ENCODE measurements at regions not wholly inside any gene's neighbourhood (a gene's known extent, or its start where the extent isn't known, plus 50 kb on each side); places are given as distances from the start of the nearest gene placed in this dataset.

DNA sequence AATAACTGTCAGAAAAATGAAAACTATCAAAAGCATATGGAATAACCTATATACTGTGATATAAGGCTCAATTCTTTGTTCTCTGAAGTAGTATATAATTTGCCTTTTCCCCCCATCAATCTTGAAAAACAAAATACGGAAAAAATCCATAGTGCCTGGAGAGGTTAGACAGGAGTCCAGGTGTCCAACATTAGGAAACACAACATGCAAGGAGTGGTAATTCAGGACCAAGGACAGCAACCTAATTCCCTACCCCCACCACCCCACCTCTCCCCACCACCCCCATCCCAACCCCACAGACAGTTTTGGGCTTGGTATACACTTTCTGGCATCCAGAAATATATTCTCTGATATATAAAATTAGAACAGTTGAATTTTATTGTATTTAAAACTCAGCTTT, 55.1 kb upstream of the SLC25A26 start:
- no peak for DNase-seq (ENCODE audit: low spot score)

DNA sequence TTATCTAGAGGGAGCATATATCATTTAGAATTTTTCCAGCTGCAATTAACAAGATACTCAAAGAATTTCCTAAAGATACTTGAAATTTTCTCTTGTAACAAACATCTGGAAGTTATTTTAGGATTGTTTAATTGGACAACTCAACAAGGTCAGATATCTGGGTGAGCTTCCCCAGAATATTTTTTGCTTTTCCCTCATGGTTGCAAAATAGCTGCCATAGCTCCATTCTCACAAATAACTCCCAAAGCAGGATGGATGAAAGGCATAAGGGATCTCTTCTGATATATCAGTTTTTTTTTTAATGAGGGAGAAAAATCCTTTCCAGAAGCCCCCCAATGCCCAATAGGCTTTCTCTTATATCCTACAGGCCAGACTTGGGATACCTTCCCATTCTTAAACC, 56.6 kb upstream of the SLC25A26 start:
- no peak for DNase-seq (ENCODE audit: low spot score)

DNA sequence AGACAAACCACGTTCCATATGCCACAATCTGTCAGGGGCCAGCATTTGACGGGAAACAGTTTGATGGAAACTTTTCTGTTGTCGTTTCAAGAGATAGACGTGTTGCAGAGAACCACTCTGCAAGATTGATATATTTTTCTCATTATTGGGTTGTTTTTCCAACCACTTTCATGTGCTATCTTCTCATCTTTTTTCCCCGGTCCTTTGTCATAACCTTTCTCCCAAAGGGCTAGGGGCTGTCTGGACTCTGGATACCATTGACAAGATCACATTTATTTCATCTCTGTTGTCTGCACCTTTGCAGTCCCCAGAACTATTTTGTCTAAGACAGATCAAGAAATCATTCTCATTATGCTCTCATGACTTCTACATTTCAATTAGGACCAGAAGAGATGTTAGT, 57.6 kb upstream of the SLC25A26 start:
- no peak for DNase-seq (ENCODE audit: low spot score)

DNA sequence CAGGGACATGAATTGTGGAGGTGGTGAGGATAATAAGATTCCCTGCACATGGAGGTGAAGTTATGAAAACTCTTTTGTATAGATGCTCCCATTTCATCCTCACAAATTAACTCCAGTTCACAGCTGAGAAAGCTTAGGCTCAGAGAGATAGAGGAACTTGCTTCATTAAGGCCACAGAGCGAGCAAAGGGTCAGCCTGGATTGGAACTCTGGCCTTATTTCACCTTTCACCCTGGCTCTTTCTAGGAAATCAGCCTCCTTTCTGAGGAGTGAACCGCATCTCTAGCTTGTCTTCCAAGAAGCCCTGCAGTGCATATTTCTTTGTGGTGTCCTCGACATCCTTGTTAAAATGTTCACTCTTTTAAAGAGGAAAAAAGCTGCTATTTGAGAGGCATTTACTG, 58.0 kb upstream of the SLC25A26 start:
- DNase-seq (ENCODE audit: low spot score) = no peak

DNA sequence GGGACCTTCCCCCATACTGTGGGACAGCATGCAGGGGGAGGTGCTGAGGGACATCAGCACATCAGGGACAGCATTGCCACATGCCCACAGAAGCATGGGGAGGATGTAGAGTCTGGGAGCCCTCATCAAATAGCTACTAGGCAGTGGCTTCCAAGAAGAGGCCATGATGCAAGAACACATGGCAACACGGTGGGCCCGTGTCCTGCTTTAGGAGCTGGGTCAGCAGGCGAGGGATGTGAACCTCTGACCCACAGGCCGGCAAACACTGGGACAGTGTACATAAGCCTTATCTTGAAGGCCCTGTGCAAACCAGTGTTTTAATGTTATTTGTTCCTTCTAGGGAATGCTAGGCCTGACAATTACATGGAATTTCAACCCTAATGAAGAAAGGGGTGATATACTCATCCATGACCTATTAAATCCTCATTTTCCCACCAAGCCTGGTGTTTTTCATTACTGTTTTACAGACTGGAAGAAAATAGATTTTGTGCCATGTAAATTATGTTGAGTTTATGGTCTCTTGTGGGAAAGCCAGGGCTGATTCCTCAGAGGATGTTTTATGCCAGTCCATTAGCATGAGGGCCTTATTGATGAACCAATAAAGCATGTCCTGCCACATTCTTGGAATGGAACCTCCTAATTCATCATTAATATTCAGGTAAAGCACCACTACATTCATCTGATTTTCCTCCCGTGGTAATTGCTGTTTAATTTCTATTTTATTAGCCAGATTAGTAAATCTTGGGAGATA, 61.7 kb upstream of the SLC25A26 start:
- DNase-seq (ENCODE audit: low spot score) = peak; percentile 28

DNA sequence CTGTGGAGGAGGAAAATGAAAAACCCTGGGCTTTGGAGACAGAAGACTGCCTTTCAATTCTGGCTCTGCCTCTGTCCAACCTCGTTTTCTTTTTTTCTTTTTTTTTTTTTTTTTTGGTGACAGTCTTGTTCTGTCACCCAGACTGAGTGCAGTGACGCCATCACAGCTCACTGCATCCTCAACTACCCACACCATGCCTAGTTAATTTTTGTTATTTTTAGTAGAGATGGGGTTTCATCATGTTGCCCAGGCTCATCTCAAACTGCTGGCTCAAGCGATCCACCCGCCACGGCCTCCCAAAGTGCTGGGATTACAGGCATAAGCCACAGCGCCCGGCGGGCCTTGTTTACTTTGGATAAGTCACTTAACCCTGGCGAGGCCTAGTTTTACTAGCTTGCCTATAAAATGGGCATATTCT, 66.3 kb upstream of the SLC25A26 start:
- DNase-seq (ENCODE audit: low spot score) = no peak

DNA sequence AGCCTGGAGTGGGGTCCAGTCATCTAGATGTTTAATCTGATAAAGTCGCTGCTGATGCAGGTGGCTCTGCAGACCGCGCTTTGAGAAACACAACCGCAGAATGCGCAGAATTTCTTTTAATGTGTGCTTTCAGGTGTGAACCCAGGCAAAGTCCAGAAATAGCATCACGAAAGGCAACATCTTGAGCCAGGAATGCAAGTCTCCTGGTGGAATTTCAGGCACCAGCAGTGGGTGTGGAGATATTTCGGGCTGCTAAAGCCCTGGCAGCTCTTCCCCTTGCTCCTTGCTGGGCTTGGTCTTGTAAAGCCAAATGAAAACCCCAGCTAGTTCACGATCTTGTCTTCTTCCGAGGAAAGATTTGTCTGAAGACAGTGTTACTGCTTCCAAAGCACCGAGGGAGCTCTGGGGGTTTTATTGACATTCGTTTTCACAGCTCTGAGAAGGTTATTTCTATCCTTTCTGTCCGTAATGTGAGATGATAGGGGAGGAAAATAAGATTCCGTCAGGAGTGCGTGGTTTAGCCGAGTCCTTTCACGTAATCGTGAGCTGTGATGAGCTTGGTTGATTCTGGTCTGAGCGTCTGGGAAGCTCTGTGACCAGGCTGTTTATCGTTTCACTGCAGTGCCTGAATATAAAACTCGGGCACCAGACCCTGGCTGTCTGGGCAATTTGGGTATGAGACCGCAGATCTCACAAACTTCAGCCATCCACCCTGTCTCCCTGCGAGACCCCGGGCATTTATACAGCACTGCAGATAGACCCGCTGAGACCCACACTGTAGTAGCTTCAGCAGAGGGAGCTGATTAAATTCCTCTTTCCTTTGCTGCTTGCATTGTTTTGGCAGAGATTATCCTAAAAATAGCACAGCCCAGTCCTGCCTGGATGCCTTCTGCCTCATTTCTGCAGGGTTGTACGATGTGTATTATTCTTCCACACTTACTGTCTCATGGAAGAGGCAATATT, 67.0 kb upstream of the SLC25A26 start:
- DNase-seq (ENCODE audit: low spot score) = no peak

DNA sequence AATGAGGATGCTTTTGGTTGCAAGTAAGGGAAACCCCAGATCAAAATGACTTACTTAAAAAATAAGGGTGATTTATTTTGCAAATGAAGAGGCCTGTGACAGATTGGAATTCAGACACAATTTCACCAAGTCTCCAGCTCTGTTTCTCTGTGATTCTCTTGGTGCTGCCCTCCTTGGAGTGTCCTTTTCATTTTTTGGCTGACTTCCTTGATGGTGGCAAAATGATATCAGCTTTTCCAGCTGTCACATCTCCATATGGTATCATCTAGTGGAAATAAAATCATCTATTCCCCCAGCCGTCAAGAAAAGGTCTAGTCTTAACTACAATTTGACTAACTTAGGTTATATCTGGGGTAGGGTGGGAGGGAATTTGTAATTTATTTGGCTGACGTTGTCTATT, 68.5 kb upstream of the SLC25A26 start:
- DNase-seq (ENCODE audit: low spot score) = no peak

DNA sequence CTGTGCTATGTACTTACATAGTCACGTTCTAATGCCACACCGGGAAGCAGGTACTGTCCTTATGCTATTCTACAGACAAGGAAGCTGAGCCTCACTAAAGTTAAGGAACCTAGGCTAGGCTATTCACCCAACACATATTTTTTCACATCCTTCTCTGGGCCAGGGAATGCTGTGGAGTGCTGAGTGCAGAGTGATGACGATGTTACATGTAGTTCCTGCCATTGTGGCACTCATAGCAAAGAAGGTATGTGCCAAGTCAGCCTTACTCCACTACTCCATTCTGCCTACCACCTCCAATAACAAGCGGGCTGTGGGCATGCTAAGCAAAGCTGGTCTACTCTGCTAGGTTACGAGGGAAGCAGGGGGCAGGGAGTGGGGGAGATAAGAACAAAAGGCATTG, 69.8 kb upstream of the SLC25A26 start:
- no peak for DNase-seq (ENCODE audit: low spot score)

DNA sequence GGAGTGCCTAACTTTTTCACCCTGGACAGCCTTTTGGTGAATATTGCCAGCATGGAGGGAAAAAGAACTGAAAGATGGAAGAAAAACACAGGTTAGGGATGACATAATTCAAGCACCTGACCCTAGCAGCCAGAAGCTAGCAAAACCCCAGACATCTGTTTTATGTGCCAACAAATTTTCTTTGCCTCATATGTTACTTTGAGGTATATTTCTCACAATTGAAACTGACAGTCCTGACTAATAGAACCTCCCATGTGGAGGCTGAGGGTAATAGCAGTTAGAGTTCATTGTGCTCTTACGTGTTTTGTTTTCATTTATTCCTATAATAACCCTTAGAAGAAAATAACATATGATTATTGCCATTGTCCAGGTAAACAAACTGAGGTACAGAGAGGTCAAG, 71.5 kb upstream of the SLC25A26 start:
- no peak for DNase-seq (ENCODE audit: low spot score)

DNA sequence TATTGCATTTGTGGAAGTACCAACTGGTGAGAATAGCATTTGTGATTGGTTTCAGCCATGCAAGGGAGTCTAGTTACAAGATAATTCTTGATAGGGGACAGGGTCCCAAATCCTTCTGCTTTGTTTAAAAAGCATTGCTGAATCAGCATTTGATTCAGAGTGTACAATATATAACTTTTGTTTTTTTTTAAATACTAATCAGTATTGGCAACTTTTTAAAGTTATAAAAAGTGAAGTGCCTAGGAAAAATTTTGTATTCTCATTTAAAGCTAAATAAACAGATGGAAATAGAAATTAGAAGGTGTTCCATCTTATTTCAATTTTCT, 75.4 kb upstream of the SLC25A26 start:
- no peak for DNase-seq (ENCODE audit: low spot score)

DNA sequence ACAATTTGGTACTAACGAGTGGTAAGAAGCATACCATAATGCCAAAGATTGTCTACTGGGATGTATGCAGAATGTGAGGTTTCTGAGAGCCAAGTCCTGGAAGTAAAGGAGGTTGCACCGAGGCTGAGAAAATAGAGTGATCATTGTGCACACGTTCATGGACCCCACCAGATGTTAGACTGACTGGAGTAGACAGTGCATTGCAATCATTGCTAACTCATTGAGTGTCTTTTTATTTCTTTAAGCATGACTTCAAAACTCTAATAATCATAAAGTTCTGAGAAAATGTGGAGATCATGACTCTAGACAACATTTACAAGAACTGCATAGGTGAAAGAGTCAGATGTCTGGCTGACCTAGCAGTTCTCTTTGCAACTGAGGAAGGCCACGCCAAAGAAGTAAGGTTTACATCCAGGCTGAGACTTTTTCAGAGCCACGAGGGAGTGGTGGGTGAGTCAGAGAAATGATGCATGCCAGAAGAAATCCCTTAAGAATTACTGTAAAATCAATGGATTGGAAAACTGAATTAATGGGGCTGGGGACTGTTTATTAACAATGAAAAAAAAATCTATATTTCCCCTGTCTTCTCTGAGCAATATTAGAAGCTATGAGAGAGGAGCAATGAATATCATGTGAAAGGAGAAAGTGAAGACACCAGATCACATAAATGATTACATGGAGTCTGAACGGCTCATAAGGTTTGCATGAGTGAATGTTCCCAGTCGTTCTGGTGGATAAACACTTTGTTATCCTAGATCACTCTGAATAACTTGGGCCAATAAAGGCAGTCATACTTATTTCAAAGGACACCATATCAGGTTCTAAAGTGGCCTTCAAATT, 76.0 kb upstream of the SLC25A26 start:
- no peak for DNase-seq (ENCODE audit: low spot score)

DNA sequence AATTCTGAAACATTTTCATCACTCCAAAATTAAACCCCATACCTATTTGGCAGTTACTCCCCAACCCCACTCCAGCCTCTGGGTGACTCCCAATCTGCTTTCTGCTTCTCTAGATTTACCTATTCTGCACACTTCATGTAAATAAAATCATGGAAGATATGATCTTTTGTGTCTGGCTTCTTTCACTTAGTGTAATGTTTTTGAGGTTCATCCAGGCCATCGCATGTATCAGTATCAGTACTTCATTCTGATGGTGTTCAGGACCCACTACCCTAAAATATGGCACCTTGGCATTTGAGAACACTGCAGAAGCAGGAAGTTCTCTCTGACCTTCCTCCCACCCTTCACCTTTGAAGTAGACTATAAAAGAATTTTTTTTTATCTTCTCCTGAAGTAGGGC, 78.7 kb upstream of the SLC25A26 start:
- DNase-seq (ENCODE audit: low spot score) = no peak

DNA sequence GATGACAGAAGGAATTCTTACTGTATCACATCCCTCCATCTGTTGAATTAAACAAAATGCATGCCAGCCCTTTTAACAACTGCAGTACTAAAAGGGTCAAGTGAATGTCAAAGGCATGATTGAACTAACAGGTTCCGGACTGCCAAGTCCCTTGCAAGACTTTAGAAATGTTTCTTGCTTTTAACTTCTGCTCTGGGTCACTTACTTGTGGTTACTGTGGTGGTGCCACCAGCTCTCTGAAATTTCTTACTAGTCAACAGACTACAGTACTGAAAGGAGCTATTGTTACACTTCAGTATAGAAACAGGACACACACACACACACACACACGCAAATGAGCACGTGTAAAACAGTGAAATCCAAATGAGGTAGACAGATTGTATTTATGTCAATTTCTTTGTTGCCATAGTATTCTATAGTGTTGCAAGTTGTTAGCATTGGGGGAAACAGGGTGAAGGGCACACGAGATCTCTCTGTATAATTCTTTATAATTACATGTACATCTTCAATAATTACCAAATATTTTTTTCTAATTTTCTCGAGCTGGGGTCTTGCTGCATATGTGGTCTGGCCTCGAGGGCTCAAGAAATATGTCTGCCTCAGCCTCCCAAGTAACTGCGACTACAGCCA, 79.9 kb upstream of the SLC25A26 start:
- DNase-seq (ENCODE audit: low spot score) = no peak

DNA sequence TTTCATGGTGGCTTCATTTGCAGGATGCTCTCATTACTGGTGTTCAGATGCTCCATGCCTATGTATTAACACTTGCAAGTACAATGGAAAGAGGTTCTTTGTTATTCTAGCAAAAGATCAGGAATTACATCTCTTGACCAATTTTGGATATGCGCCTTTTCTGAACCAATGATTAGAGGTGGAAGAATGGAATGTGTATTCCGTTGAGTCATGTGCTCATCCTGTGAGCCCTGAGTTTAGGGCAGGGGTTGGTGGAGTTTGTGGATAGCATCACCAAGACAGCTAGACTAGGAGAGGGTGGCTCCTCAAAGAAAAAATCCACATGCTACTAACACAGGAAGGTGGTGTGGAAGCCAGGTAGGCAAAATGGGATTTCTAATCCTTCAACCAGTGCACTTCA, 80.7 kb upstream of the SLC25A26 start:
- DNase-seq (ENCODE audit: low spot score) = no peak

DNA sequence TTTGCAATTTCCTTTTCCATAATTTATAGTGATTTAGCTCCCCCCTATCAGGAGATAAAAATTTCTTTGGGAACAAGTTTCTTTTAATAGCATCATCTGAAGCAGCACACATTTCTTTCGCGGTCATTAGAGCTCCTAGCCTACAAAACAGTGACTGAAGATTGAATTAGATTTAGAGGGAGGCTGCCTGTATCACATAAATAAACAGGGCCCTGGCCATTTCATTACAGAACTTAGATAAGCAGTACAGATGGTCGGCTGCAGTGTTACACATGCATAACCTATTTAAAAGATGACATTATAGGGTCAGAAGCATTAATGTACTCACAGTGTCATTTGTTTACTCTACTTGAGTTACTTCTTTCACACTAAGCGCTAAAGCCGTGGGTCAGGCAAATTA, 81.4 kb upstream of the SLC25A26 start:
- no peak for DNase-seq (ENCODE audit: low spot score)

DNA sequence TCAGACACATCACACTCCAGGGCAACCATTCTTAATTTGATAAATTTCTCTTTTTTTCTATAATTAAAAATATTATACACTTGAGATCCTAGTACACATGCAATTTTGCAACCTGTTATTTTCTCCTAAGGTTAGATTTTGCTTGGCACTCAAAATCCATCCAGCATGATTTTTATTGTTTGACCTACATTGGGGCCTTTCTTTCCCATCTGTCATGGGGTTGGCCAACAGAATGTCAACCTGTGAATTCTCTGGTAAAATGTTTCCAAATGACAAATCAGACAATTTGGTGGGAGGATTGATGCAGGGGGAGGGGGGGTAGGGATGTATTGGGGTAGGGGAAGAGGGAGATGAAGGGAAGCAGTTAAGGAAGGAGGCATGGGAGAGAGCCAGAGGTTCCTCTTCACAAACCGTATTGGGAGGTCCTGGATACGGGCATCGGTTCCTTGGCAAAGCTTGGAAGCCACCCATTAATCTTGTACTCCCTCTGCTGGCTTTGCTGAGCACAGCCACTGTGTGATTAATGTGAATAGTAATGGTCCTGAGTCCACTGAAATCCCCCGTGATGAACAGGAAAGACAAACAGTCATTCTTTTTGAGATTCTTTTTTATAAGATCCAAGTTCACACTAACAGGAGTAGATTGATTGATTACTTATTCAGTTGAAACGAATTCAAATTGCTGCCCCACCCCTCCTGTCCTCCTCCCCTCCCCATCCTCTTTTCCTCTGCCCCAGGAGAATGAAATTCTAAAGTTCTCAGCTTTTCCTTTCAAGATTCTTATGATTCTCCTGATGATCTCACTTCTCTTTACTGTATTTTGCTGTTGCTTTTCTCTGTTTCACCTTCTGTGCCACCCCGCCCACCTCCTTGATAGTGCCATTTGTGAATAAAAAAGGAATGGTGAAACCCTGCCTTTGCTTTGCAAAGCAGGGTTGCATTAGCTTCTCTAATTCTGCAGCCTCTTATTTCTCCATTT, 82.2 kb upstream of the SLC25A26 start:
- DNase-seq (ENCODE audit: low spot score) = peak; percentile 12

DNA sequence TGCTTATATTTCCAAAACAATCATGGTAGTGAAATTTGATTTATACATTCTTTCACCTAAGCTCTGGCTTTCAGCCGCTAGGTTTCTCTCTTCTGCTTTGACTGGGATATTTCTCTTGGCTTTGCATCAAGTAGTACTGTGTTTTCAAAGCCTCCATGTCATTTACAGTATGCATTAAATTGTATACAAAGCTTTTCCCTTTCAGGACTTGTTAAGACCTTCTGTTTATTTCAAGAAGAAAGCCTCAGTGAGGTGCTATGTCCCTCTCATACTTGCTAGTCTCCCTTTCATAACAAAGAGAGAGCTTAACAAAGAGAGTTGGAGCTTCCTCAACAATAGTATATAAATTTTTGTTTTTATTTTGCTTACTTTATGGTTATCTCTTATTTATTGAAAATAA, 84.2 kb upstream of the SLC25A26 start:
- DNase-seq (ENCODE audit: low spot score) = no peak

DNA sequence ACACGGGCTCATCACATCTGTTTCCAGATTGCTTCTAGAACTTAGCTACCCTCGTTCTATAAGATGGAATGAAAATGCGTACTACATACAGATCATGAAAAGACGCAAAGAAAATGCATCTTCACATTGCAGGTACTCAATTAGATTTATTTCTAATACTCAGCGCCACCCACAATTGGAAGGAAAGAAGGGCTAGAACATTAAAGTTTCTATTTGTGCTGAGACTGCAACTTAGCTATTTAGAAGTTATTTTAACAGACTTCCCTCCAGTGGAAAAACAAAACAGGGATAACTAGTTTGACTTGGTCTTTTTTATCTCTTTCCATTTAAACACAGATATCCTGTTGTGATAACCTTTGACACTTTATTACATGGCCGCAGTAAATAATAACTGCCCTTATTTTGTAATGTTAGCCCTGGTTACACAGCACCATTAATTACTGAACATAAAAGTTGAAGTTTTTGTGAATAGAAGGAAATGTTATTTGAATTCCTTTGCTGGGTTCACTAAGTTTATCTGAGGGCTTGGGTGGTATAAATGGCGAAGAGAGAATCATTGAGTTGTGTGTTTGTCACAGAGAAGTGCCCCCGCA, 86.9 kb upstream of the SLC25A26 start:
- no peak for DNase-seq (ENCODE audit: low spot score)

DNA sequence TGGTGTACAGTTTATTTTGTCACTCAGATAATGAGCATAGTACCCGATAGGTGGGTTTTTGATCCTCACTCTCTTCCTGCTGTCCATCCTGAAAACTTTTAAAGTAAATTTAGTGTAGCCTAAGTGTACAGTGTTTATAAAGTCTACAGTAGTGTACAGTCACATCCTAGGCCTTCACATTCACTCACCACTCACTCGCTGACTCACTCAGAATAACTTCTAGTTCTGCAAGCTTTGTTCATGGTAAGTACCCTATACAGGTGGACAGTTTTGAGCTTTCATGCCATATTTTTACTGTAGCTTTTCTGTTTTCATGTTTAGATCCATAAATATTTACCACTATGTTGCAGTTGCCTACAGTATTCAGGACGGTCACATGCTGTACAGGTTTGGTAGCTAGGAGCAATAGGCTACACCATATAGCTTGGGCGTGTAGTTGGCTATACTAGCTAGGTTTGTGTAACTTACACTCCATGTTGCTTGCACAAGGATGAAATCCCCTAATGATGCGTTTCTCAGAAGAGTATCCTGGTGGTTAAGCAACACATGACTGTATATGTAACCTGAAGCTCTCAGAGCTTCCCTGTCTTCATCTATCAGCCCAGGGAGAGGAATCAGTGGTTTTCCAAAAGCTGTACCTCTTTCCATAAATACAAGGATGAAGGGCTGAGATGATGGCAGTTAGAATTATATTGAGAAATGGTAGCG, 87.6 kb upstream of the SLC25A26 start:
- no peak for DNase-seq (ENCODE audit: low spot score)

Measured in HuH-7.5 (cell line).